Astrocyte (in vitro differentiated cells and primary cell): ENCODE measurements at regions not wholly inside any gene's neighbourhood (a gene's known extent, or its start where the extent isn't known, plus 50 kb on each side); places are given as distances from the start of the nearest gene placed in this dataset.

ENCODE experiments used
- DNase-seq: peaks from one replicate; pipeline ENCODE4 v3.0.0-alpha.2; 2010; ENCODE audit warnings: low read depth
- FAIRE-seq: peaks from 2 replicates; lab custom pipeline; 2011; peaks lifted over from hg19 to GRCh38; lab: Jason Lieb, UNC
- H2AFZ ChIP-seq: 2 replicates; pipeline ENCODE4 v1.6.0; 2012; ENCODE audit warnings: low read depth, low read length, inconsistent platforms
- H3K27ac ChIP-seq: 2 replicates; pipeline ENCODE4 v1.5.1; 2011; ENCODE audit warnings: low read depth, low read length, inconsistent platforms
- H3K27me3 ChIP-seq: 2 replicates; pipeline ENCODE4 v1.6.0; 2011; ENCODE audit warnings: low read length, inconsistent platforms; ENCODE audit not compliant: insufficient read depth
- H3K36me3 ChIP-seq: 2 replicates; pipeline ENCODE4 v1.5.1; 2011; ENCODE audit warnings: low read length, inconsistent platforms; ENCODE audit not compliant: insufficient read depth
- H3K4me1 ChIP-seq: 2 replicates; pipeline ENCODE4 v1.5.1; 2011; ENCODE audit warnings: low read length, inconsistent platforms; ENCODE audit not compliant: insufficient read depth
- H3K4me2 ChIP-seq: 2 replicates; pipeline ENCODE4 v1.6.0; 2012; ENCODE audit warnings: low read length, inconsistent platforms
- H3K4me3 ChIP-seq: 2 replicates; pipeline ENCODE4 v1.5.1; 2011; ENCODE audit warnings: low read depth, mild to moderate bottlenecking, low read length, inconsistent platforms; ENCODE audit not compliant: insufficient read depth
- H3K79me2 ChIP-seq: 2 replicates; pipeline ENCODE4 v1.6.0; 2012; ENCODE audit warnings: mild to moderate bottlenecking, low read length, inconsistent platforms; ENCODE audit not compliant: insufficient read depth
- H3K9ac ChIP-seq: 2 replicates; pipeline ENCODE4 v1.6.0; 2012; ENCODE audit warnings: mild to moderate bottlenecking, low read length, inconsistent platforms
- H3K9me3 ChIP-seq: 2 replicates; pipeline ENCODE4 v1.5.1; 2012; ENCODE audit warnings: low read depth, mild to moderate bottlenecking, low read length, inconsistent platforms; ENCODE audit not compliant: insufficient read depth
- H4K20me1 ChIP-seq: 2 replicates; pipeline ENCODE4 v1.6.0; 2012; ENCODE audit warnings: low read length, inconsistent platforms; ENCODE audit not compliant: insufficient read depth
- H3K27ac Mint-ChIP-seq: one replicate; pipeline ENCODE4 v1.8.0; 2021; ENCODE audit warnings: mild to moderate bottlenecking, mixed read lengths; ENCODE audit not compliant: unreplicated experiment
- H3K27me3 Mint-ChIP-seq: one replicate; pipeline ENCODE4 v1.8.0; 2021; ENCODE audit warnings: low read depth, mixed read lengths; ENCODE audit not compliant: unreplicated experiment
- H3K36me3 Mint-ChIP-seq: one replicate; pipeline ENCODE4 v1.8.0; 2021; ENCODE audit warnings: low read depth, mixed read lengths; ENCODE audit not compliant: unreplicated experiment
- H3K4me1 Mint-ChIP-seq: one replicate; pipeline ENCODE4 v1.8.0; 2021; ENCODE audit warnings: low read depth, mixed read lengths; ENCODE audit not compliant: unreplicated experiment
- H3K4me3 Mint-ChIP-seq: one replicate; pipeline ENCODE4 v1.8.0; 2021; ENCODE audit warnings: mild to moderate bottlenecking, moderate library complexity, mixed read lengths; ENCODE audit not compliant: unreplicated experiment
- H3K9me3 Mint-ChIP-seq: one replicate; pipeline ENCODE4 v1.8.0; 2021; ENCODE audit warnings: mild to moderate bottlenecking, mixed read lengths; ENCODE audit not compliant: unreplicated experiment
- EZH2 ChIP-seq: IDR thresholded peaks from 2 replicates; pipeline ENCODE4 v1.6.1; 2012; ENCODE audit warnings: mild to moderate bottlenecking, low read length, inconsistent platforms; ENCODE audit not compliant: insufficient read depth
- TF ChIP-seq, protein P1 (sequence below): IDR thresholded peaks from 2 replicates; pipeline ENCODE4 v1.5.1; 2011; ENCODE audit warnings: low read depth, mild to moderate bottlenecking, inconsistent platforms, low read length, moderate library complexity; ENCODE audit not compliant: insufficient read depth

DNA sequence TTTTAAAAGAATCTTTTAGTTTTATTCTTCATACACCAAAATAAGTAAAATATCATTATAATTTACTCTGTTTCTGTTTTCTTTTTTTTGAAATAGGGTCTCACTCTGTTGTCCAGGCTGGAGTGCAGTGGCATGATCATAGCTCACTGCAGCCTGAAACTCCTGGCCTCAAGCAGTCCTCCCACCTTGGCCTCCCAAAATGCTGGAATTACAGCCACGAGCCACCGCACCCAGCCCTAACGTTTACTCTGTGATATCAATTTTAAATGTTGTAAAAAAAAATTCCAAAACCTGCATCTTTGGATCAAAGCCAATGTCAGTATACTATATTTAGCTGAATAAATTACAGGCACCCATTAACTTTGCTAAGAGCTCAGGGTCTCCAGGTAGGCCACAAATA is 437.1 kb upstream of the USP15 start:
- H3K36me3 Mint-ChIP-seq, result no peaks in the 10 kb centered on the region
- peaks cover 2% of the 10 kb centered on the region for H3K4me1 Mint-ChIP-seq
- no peak overlapping the region for H3K27ac Mint-ChIP-seq
- Histone ChIP-seq H3K9ac (no peak overlapping the region), H2AFZ (no peak overlapping the region), H3K4me2 (no peak overlapping the region), H3K4me1 (no peaks in the 10 kb centered on the region), H3K27me3 (no peaks in the 10 kb centered on the region), H3K4me3 (no peak overlapping the region), H3K9me3 (no peaks in the 10 kb centered on the region), H3K36me3 (no peaks in the 10 kb centered on the region), H3K27ac (no peak overlapping the region), H4K20me1 (no peaks in the 10 kb centered on the region), H3K79me2 (no peaks in the 10 kb centered on the region)
- TF ChIP-seq EZH2, result no peak
- TF ChIP-seq, protein P1, sequence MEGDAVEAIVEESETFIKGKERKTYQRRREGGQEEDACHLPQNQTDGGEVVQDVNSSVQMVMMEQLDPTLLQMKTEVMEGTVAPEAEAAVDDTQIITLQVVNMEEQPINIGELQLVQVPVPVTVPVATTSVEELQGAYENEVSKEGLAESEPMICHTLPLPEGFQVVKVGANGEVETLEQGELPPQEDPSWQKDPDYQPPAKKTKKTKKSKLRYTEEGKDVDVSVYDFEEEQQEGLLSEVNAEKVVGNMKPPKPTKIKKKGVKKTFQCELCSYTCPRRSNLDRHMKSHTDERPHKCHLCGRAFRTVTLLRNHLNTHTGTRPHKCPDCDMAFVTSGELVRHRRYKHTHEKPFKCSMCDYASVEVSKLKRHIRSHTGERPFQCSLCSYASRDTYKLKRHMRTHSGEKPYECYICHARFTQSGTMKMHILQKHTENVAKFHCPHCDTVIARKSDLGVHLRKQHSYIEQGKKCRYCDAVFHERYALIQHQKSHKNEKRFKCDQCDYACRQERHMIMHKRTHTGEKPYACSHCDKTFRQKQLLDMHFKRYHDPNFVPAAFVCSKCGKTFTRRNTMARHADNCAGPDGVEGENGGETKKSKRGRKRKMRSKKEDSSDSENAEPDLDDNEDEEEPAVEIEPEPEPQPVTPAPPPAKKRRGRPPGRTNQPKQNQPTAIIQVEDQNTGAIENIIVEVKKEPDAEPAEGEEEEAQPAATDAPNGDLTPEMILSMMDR, result no peak
- H3K27me3 Mint-ChIP-seq, result no peaks in the 10 kb centered on the region
- DNase-seq (no peak), FAIRE-seq (no peak)
- no peaks in the 10 kb centered on the region for H3K9me3 Mint-ChIP-seq
- no peak overlapping the region for H3K4me3 Mint-ChIP-seq

DNA sequence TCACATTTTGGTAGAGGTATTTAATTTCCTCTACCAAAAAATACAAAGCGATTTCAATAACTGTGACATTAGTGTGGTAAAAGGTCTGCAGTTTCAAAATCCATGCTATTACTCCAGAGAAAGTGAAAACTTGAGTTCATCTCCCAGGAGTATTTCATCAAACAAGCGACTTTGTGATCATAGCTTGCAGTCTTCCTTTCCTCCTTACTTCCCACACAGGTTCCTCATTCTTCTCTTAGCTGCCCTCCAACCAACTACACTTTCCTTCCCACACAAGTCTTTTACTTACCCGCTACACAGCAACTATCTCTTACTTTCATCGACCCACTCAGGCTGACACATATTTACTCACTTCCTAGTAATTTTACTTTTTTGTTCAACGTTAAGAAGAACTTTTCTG is 413.4 kb upstream of the USP15 start:
- Histone ChIP-seq H3K4me1 (no peaks in the 10 kb centered on the region), H3K36me3 (no peaks in the 10 kb centered on the region), H3K4me2 (no peak overlapping the region), H3K27me3 (no peaks in the 10 kb centered on the region), H3K27ac (no peak overlapping the region), H4K20me1 (no peaks in the 10 kb centered on the region), H3K79me2 (no peaks in the 10 kb centered on the region), H3K9ac (no peak overlapping the region), H2AFZ (no peak overlapping the region), H3K4me3 (no peak overlapping the region), H3K9me3 (no peaks in the 10 kb centered on the region)
- FAIRE-seq (no peak), DNase-seq (no peak)
- H3K9me3 Mint-ChIP-seq, result no peaks in the 10 kb centered on the region
- H3K36me3 Mint-ChIP-seq, result no peaks in the 10 kb centered on the region
- H3K27ac Mint-ChIP-seq, result no peak overlapping the region
- no peak overlapping the region for H3K4me3 Mint-ChIP-seq
- no peaks in the 10 kb centered on the region for H3K27me3 Mint-ChIP-seq
- no peak for TF ChIP-seq EZH2
- TF ChIP-seq, protein P1, result no peak
- H3K4me1 Mint-ChIP-seq, result no peaks in the 10 kb centered on the region

DNA sequence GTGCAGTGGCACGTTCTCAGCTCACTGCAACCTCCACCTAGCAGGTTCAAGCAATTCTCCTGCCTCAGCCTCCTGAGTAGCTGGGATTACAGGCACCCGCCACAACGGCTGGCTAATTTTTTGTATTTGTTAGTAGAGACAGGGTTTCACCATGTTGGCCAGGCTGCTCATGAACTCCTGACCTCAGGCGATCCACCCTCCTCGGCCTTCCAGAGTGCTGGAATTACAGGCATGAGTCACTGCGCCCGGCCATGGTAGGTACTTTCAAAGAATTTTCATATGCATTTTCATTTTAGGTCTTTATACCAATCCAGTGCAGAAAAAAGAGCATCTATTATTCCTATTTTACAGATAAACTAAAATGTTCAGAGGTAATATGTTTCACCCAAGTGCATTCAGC is 411.3 kb upstream of the USP15 start:
- Histone ChIP-seq H3K4me2 (no peak overlapping the region), H4K20me1 (no peaks in the 10 kb centered on the region), H3K9ac (no peak overlapping the region), H3K4me3 (no peak overlapping the region), H2AFZ (no peak overlapping the region), H3K27me3 (no peaks in the 10 kb centered on the region), H3K27ac (no peak overlapping the region), H3K4me1 (no peaks in the 10 kb centered on the region), H3K36me3 (no peaks in the 10 kb centered on the region), H3K9me3 (no peaks in the 10 kb centered on the region), H3K79me2 (no peaks in the 10 kb centered on the region)
- Mint-ChIP-seq H3K9me3 (no peaks in the 10 kb centered on the region), H3K4me1 (no peaks in the 10 kb centered on the region), H3K4me3 (no peak overlapping the region), H3K27me3 (no peaks in the 10 kb centered on the region), H3K27ac (no peak overlapping the region), H3K36me3 (no peaks in the 10 kb centered on the region)
- TF ChIP-seq, protein P1, result no peak
- no peak for TF ChIP-seq EZH2
- DNase-seq (no peak), FAIRE-seq (no peak)
